SK-N-SH (cell line): ENCODE measurements at regions not wholly inside any gene's neighbourhood (a gene's known extent, or its start where the extent isn't known, plus 50 kb on each side); places are given as distances from the start of the nearest gene placed in this dataset.

Source experiments
- CTCF ChIA-PET: fragments of 300-600, 350-600 bp; formaldehyde crosslinking; extraction: SDS; loops from one replicate; lab custom pipeline; 2021; lab: Yijun Ruan, JAX
- POLR2A ChIA-PET: fragments of 350-600 bp; sonication (Branson Sonifier 250); formaldehyde crosslinking; extraction: SDS; loops from one replicate; lab custom pipeline; 2020; ENCODE audit warnings: antibody characterized with exemption, inconsistent platforms; lab: Yijun Ruan, JAX
- DNase-seq: peaks from one replicate; pipeline ENCODE4 v3.0.0; 2012
- H2AFZ ChIP-seq: fragments of 200-600 bp; sonication (generic); 2 replicates; pipeline ENCODE4 v1.8.1; 2016; ENCODE audit warnings: antibody characterized with exemption, mild to moderate bottlenecking, low read depth
- H3F3A ChIP-seq: fragments of 200-600 bp; sonication (generic); replicated peaks from 2 replicates; pipeline ENCODE3; 2016; ENCODE audit warnings: antibody characterized with exemption, mild to moderate bottlenecking; ENCODE audit not compliant: insufficient read depth
- H3K27ac ChIP-seq, 2 experiments: fragments of 200-500 bp in 1 of 2; fragments of 200-600 bp in 1 of 2; sonication (Bioruptor generic) in 1 of 2; sonication (generic), shearing (Covaris generic) in 1 of 2; 2 replicates each; pipeline versions ENCODE4 v1.5.1 to v1.6.1; 2014 to 2016; ENCODE audit warnings: low read depth in 2 of 2, inconsistent platforms in 1 of 2, low read length in 1 of 2, mild to moderate bottlenecking in 1 of 2, mixed read lengths in 1 of 2
- H3K27me3 ChIP-seq: fragments of 200-600 bp; sonication (generic), shearing (Covaris generic); 2 replicates; pipeline ENCODE4 v1.6.1; 2016; ENCODE audit warnings: mixed run types; ENCODE audit not compliant: insufficient read depth
- H3K36me3 ChIP-seq, 2 experiments: fragments of 200-500 bp in 1 of 2; fragments of 200-600 bp in 1 of 2; sonication (Bioruptor generic) in 1 of 2; sonication (generic) in 1 of 2; replicated peaks in 1 of 2; 2 replicates each; pipeline versions ENCODE3 to v1.5.1; 2014 to 2016; ENCODE audit warnings: low read length in 1 of 2, mild to moderate bottlenecking in 1 of 2; ENCODE audit not compliant: insufficient read depth in 2 of 2, control insufficient read depth in 1 of 2
- H3K4me1 ChIP-seq, 2 experiments: fragments of 200-500 bp in 1 of 2; fragments of 200-600 bp in 1 of 2; sonication (Bioruptor generic) in 1 of 2; sonication (generic), shearing (Covaris generic) in 1 of 2; 2 replicates each; pipeline versions ENCODE4 v1.5.1 to v1.6.1; 2014 to 2016; ENCODE audit warnings: low read depth in 1 of 2, low read length in 1 of 2, mixed run types in 1 of 2; ENCODE audit not compliant: insufficient read depth in 2 of 2, control insufficient read depth in 1 of 2
- H3K4me2 ChIP-seq: fragments of 200-600 bp; sonication (generic), shearing (Covaris generic); 2 replicates; pipeline ENCODE4 v1.6.1; 2017; ENCODE audit warnings: mixed run types
- H3K4me3 ChIP-seq, 2 experiments: fragments of 200-500 bp in 1 of 2; fragments of 200-600 bp in 1 of 2; sonication (Bioruptor generic) in 1 of 2; sonication (generic), shearing (Covaris generic) in 1 of 2; 2 replicates each; pipeline versions ENCODE4 v1.5.1 to v1.8.1; 2014 to 2016; ENCODE audit warnings: low read depth in 2 of 2, inconsistent platforms in 1 of 2, low read length in 1 of 2, mild to moderate bottlenecking in 1 of 2, mixed read lengths in 1 of 2, moderate library complexity in 1 of 2
- H3K79me2 ChIP-seq: fragments of 200-600 bp; sonication (generic); 2 replicates; pipeline ENCODE4 v1.8.1; 2017; ENCODE audit warnings: mild to moderate bottlenecking; ENCODE audit not compliant: insufficient read depth
- H3K9ac ChIP-seq: fragments of 200-600 bp; sonication (generic); 2 replicates; pipeline ENCODE4 v1.6.1; 2017; ENCODE audit warnings: mixed run types
- H3K9me2 ChIP-seq: fragments of 200-600 bp; sonication (generic); 2 replicates; pipeline ENCODE4 v1.6.1; 2017; ENCODE audit warnings: mixed run types
- H3K9me3 ChIP-seq: fragments of 200-600 bp; sonication (generic); 2 replicates; pipeline ENCODE4 v1.6.1; 2017; ENCODE audit warnings: mixed run types, mild to moderate bottlenecking, moderate library complexity
- H4K20me1 ChIP-seq: fragments of 200-600 bp; sonication (generic); 2 replicates; pipeline ENCODE4 v1.6.1; 2017; ENCODE audit warnings: mild to moderate bottlenecking, mixed run types; ENCODE audit not compliant: insufficient read depth
- ELF1 ChIP-seq: IDR thresholded peaks from 2 replicates; pipeline ENCODE4 v1.4.0; 2012
- EP300 ChIP-seq, 2 experiments: IDR thresholded peaks; 2 replicates each; pipeline versions ENCODE4 v1.4.0 to v1.6.1; 2012; ENCODE audit warnings: borderline replicate concordance in 1 of 2, low read depth in 1 of 2, low read length in 1 of 2
- IRF3 ChIP-seq: fragments of 150-350 bp; IDR thresholded peaks from 2 replicates; pipeline ENCODE4 v1.6.1; 2016; ENCODE audit warnings: mild to moderate bottlenecking, low read depth, low read length
- JUND ChIP-seq: IDR thresholded peaks from 2 replicates; pipeline ENCODE4 v1.4.0; 2012
- PBX3 ChIP-seq: IDR thresholded peaks from 2 replicates; pipeline ENCODE4; 2012
- RAD21 ChIP-seq: IDR thresholded peaks from 2 replicates; pipeline ENCODE4 v1.6.1; 2012; ENCODE audit warnings: mild to moderate bottlenecking, low read length
- RFX5 ChIP-seq: IDR thresholded peaks from 2 replicates; pipeline ENCODE4 v1.6.1; 2012; ENCODE audit warnings: mild to moderate bottlenecking, improper control_type of control experiment, low read length
- TAF1 ChIP-seq: IDR thresholded peaks from 2 replicates; pipeline ENCODE4 v1.6.1; 2012; ENCODE audit warnings: low read depth, mild to moderate bottlenecking, low read length, moderate library complexity, borderline replicate concordance
- TCF12 ChIP-seq: IDR thresholded peaks from 2 replicates; pipeline ENCODE4 v1.4.0; 2012
- TEAD4 ChIP-seq: IDR thresholded peaks from 2 replicates; pipeline ENCODE4 v1.4.0; 2012; ENCODE audit warnings: mild to moderate bottlenecking, borderline replicate concordance; ENCODE audit not compliant: insufficient read depth
- WGBS: methylation state at CpG from one replicate; pipeline ENCODE4 v1.1.6; 2017; ENCODE audit warnings: low lambda C conversion rate; 5-methylcytosine and 5-hydroxymethylcytosine counted together

- POLR2A ChIA-PET: no interaction called here
- 96% methylated on average over 5 of the region's 5 CpGs for WGBS
Measured at GRCh38 chr3:109921509-109921908, 584.2 kb upstream of the DPPA4 start.

GRCh38 chr3:109922856-109923255, 585.5 kb upstream of the DPPA4 start:
- TF ChIP-seq IRF3 (no peak), TAF1 (no peak), TCF12 (peak; percentile 85), RAD21 (no peak), JUND (peak; percentile 38; the same call in 1 of the 2 replicates), TEAD4 (no peak), EP300 (IDR thresholded peaks at IDR 0.05; ENCODE audit: borderline replicate concordance in 1 of 2, low read depth in 1 of 2, low read length in 1 of 2) (peak; percentile 27 to 46; a peak in 1 of 4 replicates), PBX3 (peak; percentile 82), RFX5 (no peak)
- WGBS: 64% methylated on average over 2 of the region's 2 CpGs
- ChIA-PET CTCF (no interaction called here), POLR2A (no interaction called here)
- Histone ChIP-seq H3K9me3 (no peaks in the 10 kb centered on the region), H3K79me2 (no peaks in the 10 kb centered on the region), H3K27me3 (no peaks in the 10 kb centered on the region), H3F3A (peaks cover 11% of the 10 kb centered on the region), H3K4me1 (peaks cover 0 to 12% of the 10 kb centered on the region in 2 experiments; a peak in 3 of 4 replicates), H3K9ac (no peak overlapping the region), H3K9me2 (no peaks in the 10 kb centered on the region), H4K20me1 (no peaks in the 10 kb centered on the region), H3K4me3 (no peak overlapping the region), H3K4me2 (no peak overlapping the region), H3K27ac (peak overlapping the region; percentile 38 to 53; a peak in 2 of 4 replicates), H3K36me3 (no peaks in the 10 kb centered on the region), H2AFZ (no peak overlapping the region)
- no peak for DNase-seq

More at GRCh38 chr3:109921509-109921908, 584.2 kb upstream of the DPPA4 start:
- Histone ChIP-seq H3K4me2 (no peak overlapping the region), H2AFZ (no peak overlapping the region), H3K36me3 (no peaks in the 10 kb centered on the region), H4K20me1 (no peaks in the 10 kb centered on the region), H3F3A (no peaks in the 10 kb centered on the region), H3K79me2 (no peaks in the 10 kb centered on the region), H3K27me3 (no peaks in the 10 kb centered on the region), H3K9ac (no peak overlapping the region), H3K4me3 (no peak overlapping the region), H3K4me1 (peaks cover 0 to 2% of the 10 kb centered on the region in 2 experiments; a peak in 2 of 4 replicates), H3K9me2 (no peaks in the 10 kb centered on the region), H3K9me3 (no peaks in the 10 kb centered on the region), H3K27ac (peak overlapping the region in 1 of 2 experiments; percentile 48; a peak in 1 of 4 replicates)
- CTCF ChIA-PET: interaction anchor here (0.5 kb wide), 1 partner anchor 390 kb away, joined by 3 read pairs; no protein-coding TSS in a partner anchor
- no peak for DNase-seq
- TF ChIP-seq ELF1: no peak
- TF ChIP-seq TCF12: peak; percentile 35; the same call in 1 of the 2 replicates
- TF ChIP-seq PBX3: peak; percentile 59
